ENCODE measurements at regions not wholly inside any gene's neighbourhood (a gene's known extent, or its start where the extent isn't known, plus 50 kb on each side); places are given as distances from the start of the nearest gene placed in this dataset.

- TF ChIP-seq CTCF (IDR thresholded peaks at IDR 0.05; ENCODE audit: control extremely low read depth in 1 of 3, insufficient read depth in 1 of 3, low read depth in 1 of 3, low read length in 3 of 3) (no peak), MAX (IDR thresholded peaks at IDR 0.05) (no peak), E2F6 (IDR thresholded peaks at IDR 0.05) (no peak), SP2 (IDR thresholded peaks at IDR 0.05; ENCODE audit: low read length) (no peak), FOSL1 (IDR thresholded peaks at IDR 0.05; ENCODE audit: insufficient read depth, low read depth, low read length) (no peak), RFX5 (IDR thresholded peaks at IDR 0.05; ENCODE audit: borderline replicate concordance, low read depth, low read length) (no peak), EGR1 (IDR thresholded peaks at IDR 0.05; ENCODE audit: borderline replicate concordance, low read depth, low read length) (no peak), TEAD4 (IDR thresholded peaks at IDR 0.05; ENCODE audit: low read depth, low read length) (no peak), RAD21 (IDR thresholded peaks at IDR 0.05 in 1 of 2, conservative IDR thresholded peaks at IDR 0.05 in 1 of 2; ENCODE audit: low read depth in 2 of 2, low read length in 2 of 2) (no peak), SIRT6 (IDR thresholded peaks at IDR 0.05; ENCODE audit: low read length) (no peak), ZNF274 (IDR thresholded peaks at IDR 0.05; ENCODE audit: borderline replicate concordance, extremely low read depth, low read length) (no peak), JUND (IDR thresholded peaks at IDR 0.05; ENCODE audit: low read length) (no peak)
Measured at GRCh38 chr5:141760193-141760592, 78.2 kb upstream of the ARAP3 start.

All from H1 (cell line).